ENCODE measurements at regions not wholly inside any gene's neighbourhood (a gene's known extent, or its start where the extent isn't known, plus 50 kb on each side); places are given as distances from the start of the nearest gene placed in this dataset.

DNA sequence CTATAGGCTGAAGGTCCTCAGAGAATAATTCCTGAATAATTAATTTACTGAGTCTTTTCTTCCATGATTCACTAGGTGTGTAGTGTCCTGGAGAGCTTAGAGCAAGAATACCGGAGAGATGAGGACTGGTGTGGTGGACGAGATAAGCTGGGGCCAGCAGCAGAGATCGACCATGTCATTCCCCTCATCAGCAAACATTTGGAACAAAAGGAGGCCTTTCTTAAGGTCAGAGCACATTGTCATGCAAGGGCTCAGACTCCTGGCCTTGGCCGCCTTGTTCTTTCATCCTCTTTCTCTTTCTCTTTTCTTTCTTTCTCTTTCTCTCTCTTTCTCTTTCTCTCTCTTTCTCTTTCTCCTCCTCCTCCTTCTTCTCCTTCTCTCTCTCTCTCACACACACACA is 291.4 kb upstream of the UMPS start:
- DNase-seq (ENCODE audit: low read depth in 1 of 2, low spot score in 1 of 2) = no peak
- Histone ChIP-seq H3K27me3 (ENCODE audit: insufficient read depth, poor library complexity, severe bottlenecking) (no peaks in the 10 kb centered on the region), H3K4me3 (replicated peaks; ENCODE audit: insufficient read depth, low read length) (no peak overlapping the region), H3K27ac (replicated peaks) (no peak overlapping the region)
- TF ChIP-seq CTCF (IDR thresholded peaks at IDR 0.05; ENCODE audit: insufficient read depth, low read length) (no peak), GABPA (IDR thresholded peaks at IDR 0.05; ENCODE audit: low read depth) (no peak), SPI1 (IDR thresholded peaks at IDR 0.05; ENCODE audit: borderline replicate concordance, low read depth) (no peak)

- no peak overlapping the region for H3K4me3 ChIP-seq (replicated peaks; ENCODE audit: insufficient read depth, low read length)
- no peak overlapping the region for H3K27ac ChIP-seq (replicated peaks)
- no peaks in the 10 kb centered on the region for H3K27me3 ChIP-seq (ENCODE audit: insufficient read depth, poor library complexity, severe bottlenecking)
- TF ChIP-seq, protein P1, sequence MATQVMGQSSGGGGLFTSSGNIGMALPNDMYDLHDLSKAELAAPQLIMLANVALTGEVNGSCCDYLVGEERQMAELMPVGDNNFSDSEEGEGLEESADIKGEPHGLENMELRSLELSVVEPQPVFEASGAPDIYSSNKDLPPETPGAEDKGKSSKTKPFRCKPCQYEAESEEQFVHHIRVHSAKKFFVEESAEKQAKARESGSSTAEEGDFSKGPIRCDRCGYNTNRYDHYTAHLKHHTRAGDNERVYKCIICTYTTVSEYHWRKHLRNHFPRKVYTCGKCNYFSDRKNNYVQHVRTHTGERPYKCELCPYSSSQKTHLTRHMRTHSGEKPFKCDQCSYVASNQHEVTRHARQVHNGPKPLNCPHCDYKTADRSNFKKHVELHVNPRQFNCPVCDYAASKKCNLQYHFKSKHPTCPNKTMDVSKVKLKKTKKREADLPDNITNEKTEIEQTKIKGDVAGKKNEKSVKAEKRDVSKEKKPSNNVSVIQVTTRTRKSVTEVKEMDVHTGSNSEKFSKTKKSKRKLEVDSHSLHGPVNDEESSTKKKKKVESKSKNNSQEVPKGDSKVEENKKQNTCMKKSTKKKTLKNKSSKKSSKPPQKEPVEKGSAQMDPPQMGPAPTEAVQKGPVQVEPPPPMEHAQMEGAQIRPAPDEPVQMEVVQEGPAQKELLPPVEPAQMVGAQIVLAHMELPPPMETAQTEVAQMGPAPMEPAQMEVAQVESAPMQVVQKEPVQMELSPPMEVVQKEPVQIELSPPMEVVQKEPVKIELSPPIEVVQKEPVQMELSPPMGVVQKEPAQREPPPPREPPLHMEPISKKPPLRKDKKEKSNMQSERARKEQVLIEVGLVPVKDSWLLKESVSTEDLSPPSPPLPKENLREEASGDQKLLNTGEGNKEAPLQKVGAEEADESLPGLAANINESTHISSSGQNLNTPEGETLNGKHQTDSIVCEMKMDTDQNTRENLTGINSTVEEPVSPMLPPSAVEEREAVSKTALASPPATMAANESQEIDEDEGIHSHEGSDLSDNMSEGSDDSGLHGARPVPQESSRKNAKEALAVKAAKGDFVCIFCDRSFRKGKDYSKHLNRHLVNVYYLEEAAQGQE (IDR thresholded peaks at IDR 0.05; ENCODE audit: insufficient replicate concordance, low read depth) = no peak
- TF ChIP-seq POLR2AphosphoS5 (IDR thresholded peaks at IDR 0.05; ENCODE audit: low read depth) (no peak), SPI1 (IDR thresholded peaks at IDR 0.05; ENCODE audit: borderline replicate concordance, low read depth) (no peak), CTCF (IDR thresholded peaks at IDR 0.05; ENCODE audit: insufficient read depth, low read length) (no peak)
- no peak for DNase-seq (ENCODE audit: low read depth in 1 of 2, low spot score in 1 of 2)
Observed at GRCh38 chr3:124439603-124440002, 290.6 kb upstream of the UMPS start.

- DNase-seq (ENCODE audit: low read depth in 1 of 2, low spot score in 1 of 2) = no peak
- no peak overlapping the region for H3K27ac ChIP-seq (replicated peaks)
- H3K4me3 ChIP-seq (replicated peaks; ENCODE audit: insufficient read depth, low read length) = no peak overlapping the region
- TF ChIP-seq SPI1 (IDR thresholded peaks at IDR 0.05; ENCODE audit: borderline replicate concordance, low read depth) (no peak), POLR2AphosphoS5 (IDR thresholded peaks at IDR 0.05; ENCODE audit: low read depth) (no peak), GABPA (IDR thresholded peaks at IDR 0.05; ENCODE audit: low read depth) (no peak), CTCF (IDR thresholded peaks at IDR 0.05; ENCODE audit: insufficient read depth, low read length) (no peak)
- TF ChIP-seq, protein P1 (IDR thresholded peaks at IDR 0.05; ENCODE audit: insufficient replicate concordance, low read depth) = no peak
- H3K27me3 ChIP-seq (ENCODE audit: insufficient read depth, poor library complexity, severe bottlenecking) = no peaks in the 10 kb centered on the region
Observed at GRCh38 chr3:124441766-124442165, 288.5 kb upstream of the UMPS start.

DNA sequence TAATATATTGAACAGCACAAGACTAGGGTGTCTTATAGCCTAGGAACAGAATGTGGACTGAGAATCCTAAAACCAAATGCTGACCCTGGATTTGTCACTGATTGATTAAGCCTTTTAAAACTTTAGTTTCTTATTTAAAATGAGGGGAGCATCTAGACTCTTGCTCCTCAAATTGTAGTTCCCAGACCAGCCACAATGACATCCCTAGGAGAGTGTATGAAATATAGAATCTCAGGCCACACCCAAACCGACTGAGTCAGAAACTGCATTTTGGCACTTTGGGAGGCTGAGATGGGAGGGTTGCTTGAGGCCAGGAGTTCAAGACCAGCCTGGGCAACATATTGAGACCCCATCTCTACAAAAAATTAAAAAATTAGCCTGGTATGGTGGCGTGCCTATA is 287.8 kb upstream of the UMPS start:
- TF ChIP-seq GABPA (IDR thresholded peaks at IDR 0.05; ENCODE audit: low read depth) (no peak), CTCF (IDR thresholded peaks at IDR 0.05; ENCODE audit: insufficient read depth, low read length) (no peak), POLR2AphosphoS5 (IDR thresholded peaks at IDR 0.05; ENCODE audit: low read depth) (no peak), SPI1 (IDR thresholded peaks at IDR 0.05; ENCODE audit: borderline replicate concordance, low read depth) (no peak)
- TF ChIP-seq, protein P1 (IDR thresholded peaks at IDR 0.05; ENCODE audit: insufficient replicate concordance, low read depth) = no peak
- no peak for DNase-seq (ENCODE audit: low read depth in 1 of 2, low spot score in 1 of 2)
- H3K4me3 ChIP-seq (replicated peaks; ENCODE audit: insufficient read depth, low read length) = no peak overlapping the region
- no peak overlapping the region for H3K27ac ChIP-seq (replicated peaks)
- H3K27me3 ChIP-seq (ENCODE audit: insufficient read depth, poor library complexity, severe bottlenecking) = no peaks in the 10 kb centered on the region
